ENCODE measurements at regions not wholly inside any gene's neighbourhood (a gene's known extent, or its start where the extent isn't known, plus 50 kb on each side); places are given as distances from the start of the nearest gene placed in this dataset.
"Not testable (repeated sequence)": the region's sequence is repeated elsewhere in the genome, so short reads cannot be mapped to it uniquely, and the experiment has no call there.

GRCh38 chr1:5603353-5604104, 388.7 kb downstream of the NPHP4 start:
- ATAC-seq (no peak), DNase-seq (no peak)
- peaks cover 12 to 28% (median 19%) of the 10 kb centered on the region in 5 donors for H3K27me3 Mint-ChIP-seq
- peaks cover 0 to 15% (median 0%) of the 10 kb centered on the region in 9 donors for H3K9me3 Mint-ChIP-seq
- no peak overlapping the region for H3K4me3 Mint-ChIP-seq
- no peak overlapping the region for H3K27ac Mint-ChIP-seq
- POLR2A ChIA-PET, result no interaction called here
- H3K4me1 Mint-ChIP-seq, result peaks cover 0 to 6% (median 4%) of the 10 kb centered on the region in 4 donors
- no peaks in the 10 kb centered on the region for H3K36me3 Mint-ChIP-seq

GRCh38 chr1:5602718-5603117, 389.5 kb downstream of the NPHP4 start:
- H3K36me3 Mint-ChIP-seq, POLR2A ChIA-PET, ATAC-seq, DNase-seq, H3K4me3 Mint-ChIP-seq, H3K27ac Mint-ChIP-seq: not testable (repeated sequence)
- H3K4me1 Mint-ChIP-seq, result peaks cover 0 to 11% (median 6%) of the 10 kb centered on the region in 4 donors
- H3K27me3 Mint-ChIP-seq, result peaks cover 11 to 28% (median 19%) of the 10 kb centered on the region in 5 donors
- peaks cover 0 to 15% (median 0%) of the 10 kb centered on the region in 9 donors for H3K9me3 Mint-ChIP-seq

GRCh38 chr1:5601516-5601915, 390.7 kb downstream of the NPHP4 start:
- no peak overlapping the region for H3K4me3 Mint-ChIP-seq

GRCh38 chr1:5599541-5599940, 392.7 kb downstream of the NPHP4 start:
- Mint-ChIP-seq H3K4me1 (peaks cover 0 to 14% (median 8%) of the 10 kb centered on the region in 4 donors), H3K27ac (no peak overlapping the region), H3K9me3 (peaks cover 0 to 14% (median 0%) of the 10 kb centered on the region in 9 donors), H3K36me3 (no peaks in the 10 kb centered on the region), H3K27me3 (peaks cover 8 to 28% (median 20%) of the 10 kb centered on the region in 5 donors), H3K4me3 (no peak overlapping the region)
- ATAC-seq, result no peak
- DNase-seq, result peak in 1 of 10 donors; percentile 10
- POLR2A ChIA-PET, result no interaction called here

More at GRCh38 chr1:5601516-5601915, 390.7 kb downstream of the NPHP4 start:
- H3K27ac Mint-ChIP-seq, result peak overlapping the region in 1 of 10 donors; percentile 80
- peaks cover 0 to 12% (median 8%) of the 10 kb centered on the region in 4 donors for H3K4me1 Mint-ChIP-seq
- ATAC-seq (no peak), DNase-seq (no peak)
- H3K27me3 Mint-ChIP-seq, result peaks cover 9 to 28% (median 19%) of the 10 kb centered on the region in 5 donors
- no peaks in the 10 kb centered on the region for H3K36me3 Mint-ChIP-seq
- POLR2A ChIA-PET, result no interaction called here
- H3K9me3 Mint-ChIP-seq, result peaks cover 0 to 15% (median 0%) of the 10 kb centered on the region in 9 donors

- no peak for DNase-seq
- Mint-ChIP-seq H3K4me1 (peaks cover 0 to 14% (median 8%) of the 10 kb centered on the region in 4 donors), H3K9me3 (peaks cover 0 to 7% (median 0%) of the 10 kb centered on the region in 9 donors), H3K27ac (no peak overlapping the region), H3K4me3 (no peak overlapping the region), H3K36me3 (no peaks in the 10 kb centered on the region), H3K27me3 (peaks cover 10 to 22% (median 14%) of the 10 kb centered on the region in 5 donors)
- ATAC-seq, result no peak
- POLR2A ChIA-PET, result no interaction called here
These were observed 393.3 kb downstream of the NPHP4 start for GRCh38 chr1:5598824-5599395.

- H3K27ac Mint-ChIP-seq, result no peak overlapping the region
- DNase-seq, result no peak
- POLR2A ChIA-PET, result no interaction called here
- peaks cover 5 to 21% (median 11%) of the 10 kb centered on the region in 5 donors for H3K27me3 Mint-ChIP-seq
- no peak for ATAC-seq
- H3K4me3 Mint-ChIP-seq, result no peak overlapping the region
- H3K36me3 Mint-ChIP-seq, result peaks cover 0 to 5% (median 2%) of the 10 kb centered on the region in 3 donors
- peaks cover 0 to 14% (median 8%) of the 10 kb centered on the region in 4 donors for H3K4me1 Mint-ChIP-seq
- peaks cover 0 to 3% (median 0%) of the 10 kb centered on the region in 9 donors for H3K9me3 Mint-ChIP-seq
These were observed 394.0 kb downstream of the NPHP4 start for GRCh38 chr1:5597991-5598823.

GRCh38 chr1:5597171-5597850, 394.9 kb downstream of the NPHP4 start:
- DNase-seq (no peak), ATAC-seq (no peak)
- H3K4me1 Mint-ChIP-seq, result peaks cover 0 to 14% (median 8%) of the 10 kb centered on the region in 4 donors
- peaks cover 0 to 4% (median 0%) of the 10 kb centered on the region in 9 donors for H3K9me3 Mint-ChIP-seq
- H3K36me3 Mint-ChIP-seq, result peaks cover 0 to 5% (median 2%) of the 10 kb centered on the region in 3 donors
- POLR2A ChIA-PET, result no interaction called here
- no peak overlapping the region for H3K4me3 Mint-ChIP-seq
- H3K27ac Mint-ChIP-seq, result no peak overlapping the region
- peaks cover 0 to 26% (median 9%) of the 10 kb centered on the region in 5 donors for H3K27me3 Mint-ChIP-seq

- POLR2A ChIA-PET, result no interaction called here
These were observed 395.6 kb downstream of the NPHP4 start for GRCh38 chr1:5596651-5597050.

GRCh38 chr1:5595531-5596170, 396.6 kb downstream of the NPHP4 start:
- DNase-seq, result no peak
- peaks cover 0 to 9% (median 2%) of the 10 kb centered on the region in 3 donors for H3K36me3 Mint-ChIP-seq
- H3K4me3 Mint-ChIP-seq, result no peak overlapping the region

More at GRCh38 chr1:5596651-5597050, 395.6 kb downstream of the NPHP4 start:
- DNase-seq (no peak), ATAC-seq (no peak)
- Mint-ChIP-seq H3K36me3 (peaks cover 0 to 9% (median 2%) of the 10 kb centered on the region in 3 donors), H3K4me1 (peaks cover 0 to 14% (median 8%) of the 10 kb centered on the region in 4 donors), H3K27ac (no peak overlapping the region), H3K27me3 (peaks cover 0 to 24% (median 9%) of the 10 kb centered on the region in 5 donors), H3K9me3 (peaks cover 0 to 8% (median 3%) of the 10 kb centered on the region in 9 donors), H3K4me3 (no peak overlapping the region)

GRCh38 chr1:5594056-5594956, 397.9 kb downstream of the NPHP4 start:
- Mint-ChIP-seq H3K27ac (peak overlapping the region in 2 of 10 donors; percentile 19 to 24), H3K4me3 (no peak overlapping the region), H3K9me3 (peaks cover 0 to 24% (median 12%) of the 10 kb centered on the region in 9 donors), H3K27me3 (peaks cover 0 to 17% (median 4%) of the 10 kb centered on the region in 5 donors), H3K36me3 (peaks cover 0 to 9% (median 2%) of the 10 kb centered on the region in 3 donors), H3K4me1 (peaks cover 0 to 14% (median 8%) of the 10 kb centered on the region in 4 donors)
- DNase-seq, result no peak
- POLR2A ChIA-PET, result no interaction called here
- no peak for ATAC-seq

More at GRCh38 chr1:5595531-5596170, 396.6 kb downstream of the NPHP4 start:
- Mint-ChIP-seq H3K4me1 (peaks cover 0 to 14% (median 8%) of the 10 kb centered on the region in 4 donors), H3K27ac (no peak overlapping the region), H3K9me3 (peaks cover 0 to 15% (median 7%) of the 10 kb centered on the region in 9 donors), H3K27me3 (peaks cover 0 to 20% (median 6%) of the 10 kb centered on the region in 5 donors)
- no peak for ATAC-seq
- POLR2A ChIA-PET, result no interaction called here

- H3K4me1 Mint-ChIP-seq, result no peaks in the 10 kb centered on the region
- no peak for DNase-seq
- no peak for ATAC-seq
- H3K36me3 Mint-ChIP-seq, result peaks cover 2 to 13% (median 2%) of the 10 kb centered on the region in 3 donors
- H3K9me3 Mint-ChIP-seq, result peaks cover 2 to 27% (median 12%) of the 10 kb centered on the region in 9 donors
- peaks cover 10 to 22% (median 13%) of the 10 kb centered on the region in 5 donors for H3K27me3 Mint-ChIP-seq
- H3K4me3 Mint-ChIP-seq, result no peak overlapping the region
- no peak overlapping the region for H3K27ac Mint-ChIP-seq
- POLR2A ChIA-PET, result no interaction called here
These were observed 401.5 kb downstream of the NPHP4 start for GRCh38 chr1:5590717-5591116.

All from naive thymus-derived CD8-positive, alpha-beta T cell (primary cell).